HG03432 (cell line): ENCODE measurements at regions not wholly inside any gene's neighbourhood (a gene's known extent, or its start where the extent isn't known, plus 50 kb on each side); places are given as distances from the start of the nearest gene placed in this dataset.

Source experiments
- ATAC-seq: cut with Tn5 transposase; IDR thresholded peaks from one replicate; pipeline ENCODE4 v1.9.1; 2021; ENCODE audit warnings: mild to moderate bottlenecking, moderate library complexity; ENCODE audit not compliant: unreplicated experiment

DNA sequence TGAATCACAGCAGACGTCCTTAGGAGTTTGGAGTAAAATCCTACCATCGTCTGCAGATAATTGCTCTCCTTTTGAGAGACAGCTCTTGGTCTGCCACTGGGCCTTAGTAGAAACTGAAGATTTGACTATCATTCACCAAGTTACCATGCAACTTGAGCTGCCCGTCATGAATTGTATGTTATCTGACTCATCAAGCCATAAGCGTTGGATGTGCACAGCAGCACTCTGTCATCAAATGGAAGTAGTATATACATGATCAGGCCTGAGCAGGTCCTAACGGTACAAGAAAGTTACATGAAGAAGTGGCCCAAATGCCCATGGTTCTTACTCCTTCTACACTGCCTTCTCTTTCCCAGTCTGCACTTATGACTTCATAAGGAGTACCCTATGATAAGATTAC, 317.8 kb downstream of the GPATCH2 start:
- ATAC-seq: no peak

DNA sequence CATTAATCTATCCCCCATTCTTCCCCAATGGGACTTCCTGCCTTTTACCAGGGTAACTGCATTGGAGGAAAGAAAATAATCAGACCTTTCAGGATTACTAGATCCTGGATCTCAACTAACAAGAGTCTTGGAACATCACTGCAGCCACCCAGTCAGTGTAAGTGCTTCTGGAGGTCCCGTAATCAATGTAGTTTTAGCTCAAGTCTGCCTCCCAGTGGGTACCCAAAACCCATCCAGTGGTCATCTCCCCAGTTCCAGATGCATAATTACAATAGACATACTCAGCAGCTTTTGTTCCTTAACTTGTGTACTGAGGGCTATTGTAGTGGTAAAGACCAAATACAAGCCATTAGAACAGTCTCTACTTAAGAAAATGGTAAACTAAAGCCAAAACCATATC, 319.1 kb downstream of the GPATCH2 start:
- no peak for ATAC-seq

DNA sequence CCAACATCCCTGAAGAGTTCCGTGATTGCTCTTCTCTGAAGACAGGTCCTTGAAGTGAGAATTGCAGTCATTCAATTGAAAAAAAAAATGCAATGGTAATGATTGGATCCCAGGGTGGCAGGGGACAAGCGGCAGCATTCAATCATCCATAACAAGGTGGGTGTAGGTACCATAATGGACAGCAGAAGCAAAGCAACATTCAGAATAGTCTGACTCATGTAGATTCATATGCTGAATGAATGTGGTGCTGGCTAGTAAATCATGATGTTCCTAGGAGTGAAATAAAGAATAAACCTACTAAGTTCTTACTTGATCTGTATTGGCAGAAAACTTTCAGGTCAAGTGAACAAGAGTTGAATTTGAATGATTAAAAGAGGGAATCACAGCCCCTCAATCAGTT, 319.6 kb downstream of the GPATCH2 start:
- no peak for ATAC-seq

DNA sequence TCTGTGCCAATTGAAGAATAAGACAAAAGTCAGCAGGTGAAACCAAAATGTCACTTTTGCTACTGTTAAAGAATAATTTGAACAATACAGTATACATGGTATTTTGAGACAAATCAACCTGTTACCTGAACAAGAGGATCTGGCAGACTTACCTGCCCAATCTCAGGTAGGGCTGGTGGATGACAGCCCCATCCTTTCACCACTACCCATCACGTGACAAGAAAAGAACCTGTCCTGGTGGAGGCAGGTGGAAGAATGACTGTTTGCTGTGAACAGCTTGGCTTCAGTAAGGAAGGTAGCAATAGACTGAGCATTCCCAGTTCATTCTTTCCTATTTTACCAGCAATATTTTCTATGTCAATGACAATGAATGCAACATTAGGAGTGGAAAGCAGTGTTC, 349.6 kb downstream of the GPATCH2 start:
- ATAC-seq: no peak

DNA sequence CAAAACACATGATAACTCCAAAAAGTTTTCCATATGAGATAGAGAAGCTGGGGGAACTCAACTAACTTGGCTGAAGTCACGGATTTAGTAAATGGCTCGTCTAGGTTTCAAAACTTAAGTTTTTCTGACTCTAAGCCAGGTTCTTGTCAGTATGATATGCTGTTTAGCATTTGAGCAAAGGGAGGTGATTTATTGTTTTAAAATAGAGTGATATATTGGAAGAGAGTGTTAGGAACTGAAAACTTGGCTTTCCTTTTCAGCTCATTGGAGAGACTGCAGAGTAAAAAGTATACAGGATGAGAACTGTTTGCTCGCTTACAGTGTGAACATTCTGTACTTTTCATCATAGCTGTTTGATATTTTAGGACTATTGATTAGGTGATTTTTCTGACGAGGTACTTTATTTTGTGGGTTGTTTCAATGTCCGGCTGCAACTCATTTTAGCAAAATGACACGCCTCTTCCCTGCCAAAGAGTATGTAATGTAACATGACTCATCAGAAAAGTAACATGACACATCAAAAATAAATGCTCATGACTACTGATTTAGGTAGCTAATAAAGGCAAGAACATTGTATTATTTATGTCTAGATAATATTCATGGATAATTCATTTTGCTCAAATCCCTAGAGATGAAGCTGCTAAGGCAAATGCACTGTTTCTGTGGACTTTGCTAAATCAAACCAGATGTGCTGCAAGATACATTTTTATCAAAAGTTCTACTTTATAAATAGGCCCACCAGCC, 355.1 kb downstream of the GPATCH2 start:
- no peak for ATAC-seq

DNA sequence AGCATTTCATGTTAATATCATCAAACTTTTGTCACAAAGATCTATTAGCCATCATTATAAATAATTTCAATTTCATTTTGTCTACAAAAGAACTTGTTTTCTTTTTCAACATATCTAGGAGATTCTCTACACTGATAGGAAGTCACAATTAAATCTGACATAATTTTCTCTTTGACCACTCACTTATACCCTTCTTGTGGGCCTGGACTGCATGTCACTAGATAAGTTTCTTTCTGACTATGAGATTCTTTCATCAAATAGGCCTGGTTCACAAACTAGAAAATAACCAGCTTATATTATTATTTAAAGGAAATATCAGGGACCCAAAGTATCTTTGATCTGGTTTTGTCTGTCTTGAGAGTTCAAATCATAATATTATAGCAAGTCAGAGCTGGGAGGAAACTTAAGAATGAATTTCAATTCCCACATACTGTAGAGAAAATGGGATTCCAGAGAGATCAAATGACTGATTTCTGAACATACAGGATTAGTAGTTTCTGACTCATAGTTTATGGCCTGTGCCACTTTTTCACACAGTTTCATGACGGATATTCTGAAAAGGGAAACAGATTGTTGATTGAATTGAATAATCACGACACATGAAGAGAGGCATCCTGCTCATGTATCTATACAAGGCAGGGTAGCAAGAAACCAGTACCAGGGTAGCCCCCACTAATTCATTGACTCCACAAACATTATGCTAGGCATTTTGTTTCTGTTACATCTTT, 355.8 kb downstream of the GPATCH2 start:
- peak; percentile 60 for ATAC-seq

DNA sequence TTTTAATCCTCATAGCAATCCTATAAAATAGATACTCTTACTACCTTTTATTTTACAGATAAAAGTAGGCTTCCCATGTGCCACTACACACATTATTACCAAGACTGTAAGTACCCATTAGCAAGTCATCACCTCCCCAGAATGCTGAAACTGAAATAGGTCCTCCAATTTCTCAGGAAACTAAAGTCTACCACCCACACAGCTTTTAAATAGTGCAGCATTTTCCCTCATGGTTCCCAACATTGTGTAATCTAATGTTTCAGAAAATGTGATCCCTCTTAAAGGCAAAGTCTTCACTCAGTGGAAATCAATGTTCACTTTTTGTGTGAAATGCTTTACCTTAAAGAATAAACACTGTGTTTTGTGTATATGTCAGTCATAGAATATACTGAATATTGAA, 356.5 kb downstream of the GPATCH2 start:
- ATAC-seq: no peak

DNA sequence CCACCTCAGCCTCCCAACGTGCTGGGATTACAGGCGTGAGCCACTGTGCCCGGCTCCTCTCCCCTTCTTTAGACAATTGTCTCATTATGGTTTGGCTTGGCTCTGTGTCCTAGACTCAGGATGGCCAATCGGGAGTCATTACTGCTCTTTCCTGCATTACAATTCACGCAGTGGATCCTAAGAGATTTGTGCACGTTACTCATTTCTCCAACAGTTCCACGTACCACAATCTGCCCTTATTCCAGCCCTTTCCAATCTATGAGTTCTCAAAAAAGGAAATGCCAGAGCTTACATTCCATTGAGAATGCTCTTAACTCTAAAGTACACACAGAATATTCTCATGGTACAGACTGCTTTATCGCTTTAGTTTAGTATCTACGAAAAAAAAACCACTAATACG, 357.0 kb downstream of the GPATCH2 start:
- no peak for ATAC-seq

DNA sequence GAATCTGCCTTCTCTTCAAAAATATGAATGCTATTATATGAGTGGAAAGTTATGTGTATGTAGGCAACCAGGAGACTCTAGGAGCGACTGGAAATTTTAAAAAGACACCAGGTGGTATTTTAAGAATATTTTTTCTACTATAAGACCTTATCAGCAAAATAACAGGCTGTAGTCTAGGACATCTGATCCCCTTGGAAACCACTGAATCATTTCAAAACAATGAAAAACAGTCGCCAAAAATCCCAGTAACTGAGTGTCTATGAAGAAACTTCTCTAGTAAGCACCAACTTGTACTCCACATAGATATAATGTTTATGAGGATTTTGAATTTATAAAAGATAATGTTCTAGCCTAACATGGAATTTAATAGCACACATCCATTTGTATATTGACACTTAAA, 358.5 kb downstream of the GPATCH2 start:
- ATAC-seq: no peak

DNA sequence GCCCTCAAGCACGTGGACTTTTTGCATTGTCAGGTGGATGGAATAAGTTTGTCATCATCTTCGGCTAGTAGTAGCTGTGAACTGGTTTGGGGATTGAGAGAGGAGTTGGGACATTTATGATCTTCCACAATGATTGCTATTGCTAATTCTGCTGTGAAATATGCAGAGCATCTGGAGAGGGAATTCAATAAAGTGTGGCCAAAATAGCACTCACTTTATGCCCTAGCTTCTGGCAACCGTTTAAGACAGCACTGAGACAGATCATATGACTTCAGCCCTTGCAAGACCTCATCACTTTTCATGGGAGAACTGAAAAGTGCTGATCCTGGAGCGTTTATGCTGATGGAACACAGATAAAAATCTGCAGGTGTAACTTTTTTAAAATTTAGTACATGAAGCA, 360.8 kb downstream of the GPATCH2 start:
- ATAC-seq: no peak

DNA sequence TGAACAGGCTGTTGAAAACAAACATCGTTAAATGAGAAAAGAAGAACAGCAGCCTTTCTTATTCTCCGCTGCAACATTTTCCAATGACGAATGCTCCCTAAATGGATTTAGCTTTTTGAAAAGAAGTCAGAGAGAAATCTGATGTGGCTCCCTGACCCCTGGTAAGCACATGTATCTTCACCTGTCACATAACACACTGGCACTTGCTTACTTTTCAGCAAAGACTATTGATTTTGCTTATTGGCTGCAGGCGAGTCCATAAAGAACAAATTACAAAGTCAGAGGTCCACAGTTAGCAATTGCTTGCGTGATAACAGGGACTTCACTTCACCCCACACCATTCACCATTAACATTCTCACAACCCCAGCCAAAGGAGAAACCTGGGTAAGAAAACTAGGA, 362.8 kb downstream of the GPATCH2 start:
- no peak for ATAC-seq

DNA sequence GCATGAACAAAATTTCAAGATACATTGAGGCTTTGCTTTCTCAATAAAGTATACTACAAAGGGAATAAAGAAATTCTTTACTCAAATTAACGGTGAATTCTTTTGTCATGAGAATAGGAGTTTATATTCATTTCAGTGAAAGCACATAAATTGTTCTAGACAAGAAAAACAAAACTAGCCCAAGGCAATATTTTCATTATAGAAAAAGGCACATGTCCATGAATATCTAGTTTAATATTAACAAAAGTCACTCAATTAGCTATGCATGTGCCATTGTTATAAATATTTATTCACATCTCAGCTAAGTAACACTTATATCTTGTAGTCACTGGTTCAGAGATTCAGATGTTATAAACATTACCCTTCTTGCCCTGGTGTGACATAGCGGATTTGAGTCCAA, 369.3 kb downstream of the GPATCH2 start:
- no peak for ATAC-seq

DNA sequence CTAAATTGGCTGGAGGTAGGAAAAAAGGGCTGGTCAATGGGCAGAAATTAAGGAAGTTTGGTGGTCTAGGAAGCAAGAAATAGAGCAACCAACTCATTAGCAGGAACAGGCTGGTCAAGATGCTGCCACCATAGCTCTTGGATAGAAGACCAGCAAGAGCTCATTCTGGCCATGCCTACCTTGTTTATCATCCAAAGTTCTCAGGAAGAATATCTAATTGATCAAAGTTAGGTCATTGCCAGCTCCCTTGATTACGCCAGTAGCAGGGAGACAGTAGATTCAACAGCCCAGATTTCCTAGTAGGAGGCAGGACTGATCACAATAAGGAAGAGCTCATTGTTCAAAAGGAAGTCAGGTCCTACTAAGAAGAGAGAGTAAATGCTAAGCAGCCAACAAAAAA, 370.2 kb downstream of the GPATCH2 start:
- no peak for ATAC-seq

DNA sequence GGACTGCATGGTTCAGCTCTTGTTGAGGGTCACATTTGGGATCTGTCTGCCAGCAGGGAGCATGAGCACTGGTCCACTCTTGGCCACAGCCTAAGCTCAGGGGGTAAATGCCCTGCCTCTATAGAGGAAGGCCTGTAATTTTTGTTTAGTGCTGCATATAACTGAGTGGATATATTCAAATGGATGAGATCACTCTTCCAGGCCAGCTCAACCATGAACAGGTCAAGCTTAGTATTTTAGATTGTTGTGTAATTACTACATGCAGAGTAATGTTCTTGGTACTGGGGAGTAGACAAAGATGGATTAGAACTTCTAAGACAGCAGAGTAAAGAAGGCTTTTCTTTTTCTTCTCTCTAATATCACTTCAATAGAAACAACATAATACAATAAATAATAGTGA, 376.9 kb downstream of the GPATCH2 start:
- ATAC-seq: no peak

DNA sequence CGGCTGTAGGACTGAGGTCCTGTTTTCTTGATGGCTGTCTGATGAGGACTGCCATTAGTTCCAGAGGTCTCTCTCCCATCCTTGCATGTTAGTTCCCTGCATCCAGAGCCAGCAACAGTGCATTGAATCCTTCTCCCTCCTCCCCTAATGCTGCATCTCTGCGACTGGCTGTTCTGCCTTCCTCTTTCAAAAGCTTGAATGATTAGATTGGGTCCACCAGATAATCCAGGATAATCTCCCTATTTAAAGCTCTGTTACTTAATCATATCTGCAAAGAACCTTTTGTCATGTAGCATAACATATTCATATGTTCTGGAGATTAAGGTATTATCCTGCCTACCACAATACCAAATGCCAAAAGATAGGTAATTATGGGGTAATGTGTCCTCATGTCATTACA, 377.5 kb downstream of the GPATCH2 start:
- ATAC-seq: no peak

DNA sequence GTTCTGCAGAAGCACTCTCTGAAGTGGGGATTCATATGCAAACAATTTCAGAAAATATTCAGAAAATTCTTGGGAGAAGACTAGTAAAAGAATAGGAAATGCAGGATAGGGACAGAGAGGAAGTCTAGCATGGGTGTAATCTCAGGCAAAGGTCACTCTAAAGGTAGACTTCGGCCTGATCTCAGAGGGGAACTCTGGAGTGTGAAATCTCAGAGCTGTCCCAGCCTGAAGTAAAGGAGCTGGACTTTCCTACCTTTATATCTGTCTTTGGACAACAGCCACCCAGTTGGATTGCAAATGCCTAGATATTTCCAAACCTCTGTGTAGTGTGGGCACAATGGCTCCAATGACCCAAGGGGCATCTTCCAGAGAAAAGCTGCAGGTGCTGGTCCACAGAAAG, 379.8 kb downstream of the GPATCH2 start:
- no peak for ATAC-seq

DNA sequence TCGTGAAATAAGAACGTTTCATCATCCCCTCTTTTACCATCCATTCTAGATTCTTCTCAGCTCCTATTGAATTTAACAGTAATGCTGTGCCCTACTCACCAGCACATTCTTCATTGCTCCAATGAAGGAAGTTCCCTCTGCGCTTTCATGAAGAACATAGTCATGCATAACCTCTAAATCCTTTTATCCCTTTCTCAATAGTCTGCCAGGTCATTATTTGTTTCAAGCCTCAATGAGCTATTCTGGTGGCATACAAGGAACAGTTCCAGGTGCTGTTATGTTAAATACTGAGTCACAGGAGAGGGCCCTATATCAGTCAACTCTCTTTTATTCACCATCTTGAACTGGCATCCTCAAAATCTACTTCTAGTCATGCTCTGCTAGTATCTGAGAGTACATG, 381.0 kb downstream of the GPATCH2 start:
- ATAC-seq: no peak

DNA sequence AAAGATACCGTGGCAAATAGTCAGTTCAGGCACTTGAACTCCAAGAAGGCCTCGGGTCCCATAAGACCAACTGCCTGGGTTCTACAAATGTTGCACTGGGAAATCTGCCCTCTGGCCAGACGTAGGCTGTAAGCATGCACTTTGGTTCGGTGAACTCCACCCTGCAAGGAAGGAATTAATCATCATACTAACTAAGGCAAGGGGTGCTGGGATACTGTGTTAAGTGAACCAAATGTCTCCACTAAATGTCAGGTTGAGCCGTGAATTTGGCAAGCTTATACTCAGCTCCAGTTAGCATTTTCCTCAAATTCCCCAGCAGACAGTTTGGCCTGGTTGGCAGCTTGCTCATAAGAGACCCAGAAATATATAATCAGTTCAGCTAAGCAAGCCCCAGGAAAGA, 385.9 kb downstream of the GPATCH2 start:
- ATAC-seq: no peak

DNA sequence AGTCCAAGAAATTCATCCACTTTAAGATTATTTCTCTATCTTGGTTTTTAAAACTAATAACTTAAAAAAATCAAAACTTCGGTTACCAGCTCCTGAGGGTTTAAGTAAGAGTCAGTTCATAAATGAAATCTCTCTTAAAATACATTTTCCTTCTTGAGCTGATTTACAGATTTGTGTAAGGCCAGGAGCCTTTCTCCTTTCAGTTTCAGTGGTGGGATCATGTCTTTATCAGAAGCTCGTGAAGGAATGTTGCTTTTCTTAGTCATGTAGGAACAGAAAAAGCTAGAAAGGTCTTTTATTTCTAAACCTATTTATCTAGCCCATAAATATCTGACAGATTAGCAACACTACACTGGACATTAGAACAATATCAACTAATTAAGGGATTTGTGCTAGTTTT, 390.2 kb downstream of the GPATCH2 start:
- no peak for ATAC-seq

DNA sequence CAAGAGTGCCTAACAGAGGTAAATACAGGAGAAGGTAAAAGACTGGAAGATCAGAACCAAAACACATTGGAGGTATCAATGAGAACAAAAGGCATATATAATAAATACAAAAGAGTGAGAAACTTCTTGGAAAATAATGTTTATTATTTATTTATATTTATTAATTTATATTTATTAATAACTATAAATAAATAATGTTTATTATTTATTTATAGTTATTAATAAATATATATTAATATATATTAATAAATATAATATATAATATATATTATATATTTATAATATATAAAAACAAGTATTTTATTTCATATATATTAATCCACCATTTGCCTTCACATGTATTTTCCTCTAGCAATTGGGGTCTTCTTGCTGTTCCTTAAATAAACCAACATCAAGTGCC, 391.9 kb downstream of the GPATCH2 start:
- ATAC-seq: no peak

DNA sequence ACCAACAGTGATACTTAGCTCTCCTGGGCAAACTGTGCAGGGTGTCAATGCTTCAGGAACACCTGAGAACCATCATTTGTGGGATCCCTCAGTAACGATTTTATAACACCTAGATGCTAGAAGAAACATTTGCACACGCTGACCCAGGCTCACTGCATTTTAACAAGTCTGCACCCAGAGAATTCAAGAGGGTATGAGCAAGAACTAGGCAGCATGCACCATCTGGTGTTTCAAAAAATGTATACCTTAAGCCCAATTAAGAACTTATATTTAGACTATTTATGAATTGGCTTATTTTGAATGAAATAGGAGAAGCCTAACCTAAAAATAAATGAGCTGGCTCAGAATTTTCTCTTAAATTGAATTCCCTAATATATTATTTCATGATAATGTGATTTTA, 400.5 kb downstream of the GPATCH2 start:
- ATAC-seq: no peak

DNA sequence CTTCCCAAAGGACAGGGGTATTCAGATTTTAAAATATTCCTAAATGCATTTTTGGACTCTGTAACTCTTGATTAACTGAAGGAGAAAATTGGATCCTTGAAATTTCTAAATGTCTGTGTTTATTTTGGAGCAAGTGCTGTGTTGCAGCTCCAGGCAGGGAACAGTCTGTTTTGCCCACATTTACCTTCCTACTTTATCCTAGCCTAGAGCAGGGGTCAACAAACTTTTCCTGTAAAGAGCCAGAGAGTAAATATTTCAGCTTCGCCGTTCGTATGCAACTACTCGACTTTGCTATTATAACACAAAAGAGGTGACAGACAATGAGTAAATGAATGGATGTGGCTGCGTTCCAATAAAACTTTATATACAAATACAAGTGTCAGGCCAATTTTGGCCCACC, 402.2 kb downstream of the GPATCH2 start:
- no peak for ATAC-seq

DNA sequence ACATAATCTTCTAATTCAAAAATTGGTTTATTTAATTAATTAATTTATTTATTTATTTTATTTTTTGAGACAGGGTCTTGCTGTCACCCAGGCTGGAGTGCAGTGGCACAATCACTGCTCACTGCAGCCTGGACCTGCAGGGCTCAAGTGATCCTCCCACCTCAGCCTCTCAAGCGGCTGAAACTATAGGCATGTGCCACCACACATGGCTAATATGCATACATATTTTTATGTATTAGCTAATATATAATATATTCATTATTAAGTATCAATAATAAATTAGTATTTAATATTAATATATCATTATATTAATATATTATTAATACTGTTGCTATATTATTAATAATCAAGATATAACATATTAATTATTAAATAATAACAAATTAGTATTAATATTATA, 406.7 kb downstream of the GPATCH2 start:
- no peak for ATAC-seq
